Psoas muscle (tissue), 7 donors: ENCODE measurements at regions not wholly inside any gene's neighbourhood (a gene's known extent, or its start where the extent isn't known, plus 50 kb on each side); places are given as distances from the start of the nearest gene placed in this dataset.
"Not testable (repeated sequence)": the region's sequence is repeated elsewhere in the genome, so short reads cannot be mapped to it uniquely, and the experiment has no call there.

ENCODE experiments used
- ATAC-seq, 4 donors: fragments of 200-7000 bp; cut with Tn5 transposase; one replicate each; pipeline ENCODE4 v1.9.1; 2020; ENCODE audit warnings: moderate library complexity in 3 of 4, mild to moderate bottlenecking in 2 of 4
- DNase-seq, 2 donors: peaks; one replicate each; pipeline ENCODE4 v3.0.0-alpha.2; 2020
- H3K27ac ChIP-seq: fragments of 200-600 bp; one replicate; pipeline ENCODE4 v1.8.0; 2022
- H3K27me3 ChIP-seq, 3 donors: fragments of 200-600 bp in 1 of 3; one replicate each; pipeline versions ENCODE4 v1.6.1 to v1.8.0; 2013 to 2022; ENCODE audit warnings: low read length in 2 of 3, mild to moderate bottlenecking in 2 of 3, moderate library complexity in 1 of 3; ENCODE audit not compliant: insufficient read depth in 3 of 3
- H3K36me3 ChIP-seq, 2 donors: fragments of 200-600 bp in 1 of 2; one replicate each; pipeline versions ENCODE4 v1.6.1 to v1.8.0; 2013 to 2022; ENCODE audit warnings: low read depth in 1 of 2, mild to moderate bottlenecking in 1 of 2, moderate library complexity in 1 of 2; ENCODE audit not compliant: insufficient read depth in 1 of 2
- H3K4me1 ChIP-seq: fragments of 200-600 bp; one replicate; pipeline ENCODE4 v1.8.0; 2022
- H3K4me3 ChIP-seq: fragments of 200-600 bp; one replicate; pipeline ENCODE4 v1.8.0; 2022; ENCODE audit warnings: mild to moderate bottlenecking
- H3K9me3 ChIP-seq: fragments of 200-600 bp; one replicate; pipeline ENCODE4 v1.8.0; 2022
- WGBS, 3 donors: extraction: QIAGEN DNeasy Blood & Tissue Kit; methylation state at CpG; one replicate each; pipeline versions ENCODE4 v1.1.6 to v1.1.7; 2013; 5-methylcytosine and 5-hydroxymethylcytosine counted together
- intact Hi-C, 2 donors: fragments of 100-400 bp; cut with DNase I; formaldehyde crosslinking; loops; one replicate each; pipeline versions ENCODE4 v1.11.0 to v1.14.2; 2022
- TF ChIP-seq, protein P1 (sequence below): fragments of 200-600 bp; IDR thresholded peaks from one replicate; pipeline ENCODE4 v1.8.0; 2022; ENCODE audit warnings: antibody characterized with exemption
- donor health status: healthy with polysubstance abuse.
- donor health status: DM: no; HTN: no; CAD: no; lungs with moderate emphysema.
- donor health status: Bipolar disorder and iron deficiency.
- donor health status: healthy.
- donor health status: DM: yes; HTN: yes; CAD: no.
- donor health status: DM: no; HTN: no; CAD: no.
- donor health status: DM: yes; HTN: yes; CAD: no.

DNA sequence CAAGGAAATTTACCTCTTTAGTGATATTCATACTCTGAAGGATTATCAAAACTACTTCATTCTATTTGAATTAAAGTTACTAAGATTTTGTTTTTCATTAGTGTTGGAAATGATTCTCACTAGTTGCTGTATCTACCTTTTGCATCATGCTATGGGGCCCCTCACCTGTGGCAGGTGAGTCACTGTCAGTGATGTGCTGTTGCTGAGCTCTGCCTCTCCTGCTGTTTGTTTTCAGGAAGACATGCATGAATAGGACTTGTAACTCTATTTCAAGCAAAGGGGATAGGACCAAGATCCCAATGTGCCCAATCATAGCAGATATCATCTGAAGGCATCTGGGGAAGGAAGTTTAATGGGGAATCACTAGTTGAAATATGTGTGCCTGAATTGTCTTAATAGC is 57.4 kb upstream of the AGR3 start:
- peaks cover 0 to 6% (median 0%) of the 10 kb centered on the region in 3 donors for H3K27me3 ChIP-seq
- DNase-seq (no peak), ATAC-seq (no peak)
- H3K27ac ChIP-seq: no peak overlapping the region
- TF ChIP-seq, protein P1, sequence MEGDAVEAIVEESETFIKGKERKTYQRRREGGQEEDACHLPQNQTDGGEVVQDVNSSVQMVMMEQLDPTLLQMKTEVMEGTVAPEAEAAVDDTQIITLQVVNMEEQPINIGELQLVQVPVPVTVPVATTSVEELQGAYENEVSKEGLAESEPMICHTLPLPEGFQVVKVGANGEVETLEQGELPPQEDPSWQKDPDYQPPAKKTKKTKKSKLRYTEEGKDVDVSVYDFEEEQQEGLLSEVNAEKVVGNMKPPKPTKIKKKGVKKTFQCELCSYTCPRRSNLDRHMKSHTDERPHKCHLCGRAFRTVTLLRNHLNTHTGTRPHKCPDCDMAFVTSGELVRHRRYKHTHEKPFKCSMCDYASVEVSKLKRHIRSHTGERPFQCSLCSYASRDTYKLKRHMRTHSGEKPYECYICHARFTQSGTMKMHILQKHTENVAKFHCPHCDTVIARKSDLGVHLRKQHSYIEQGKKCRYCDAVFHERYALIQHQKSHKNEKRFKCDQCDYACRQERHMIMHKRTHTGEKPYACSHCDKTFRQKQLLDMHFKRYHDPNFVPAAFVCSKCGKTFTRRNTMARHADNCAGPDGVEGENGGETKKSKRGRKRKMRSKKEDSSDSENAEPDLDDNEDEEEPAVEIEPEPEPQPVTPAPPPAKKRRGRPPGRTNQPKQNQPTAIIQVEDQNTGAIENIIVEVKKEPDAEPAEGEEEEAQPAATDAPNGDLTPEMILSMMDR: no peak
- no peak overlapping the region for H3K4me3 ChIP-seq
- H3K9me3 ChIP-seq: no peaks in the 10 kb centered on the region
- no peaks in the 10 kb centered on the region for H3K36me3 ChIP-seq
- intact Hi-C loops: no loop called here
- H3K4me1 ChIP-seq: no peaks in the 10 kb centered on the region

DNA sequence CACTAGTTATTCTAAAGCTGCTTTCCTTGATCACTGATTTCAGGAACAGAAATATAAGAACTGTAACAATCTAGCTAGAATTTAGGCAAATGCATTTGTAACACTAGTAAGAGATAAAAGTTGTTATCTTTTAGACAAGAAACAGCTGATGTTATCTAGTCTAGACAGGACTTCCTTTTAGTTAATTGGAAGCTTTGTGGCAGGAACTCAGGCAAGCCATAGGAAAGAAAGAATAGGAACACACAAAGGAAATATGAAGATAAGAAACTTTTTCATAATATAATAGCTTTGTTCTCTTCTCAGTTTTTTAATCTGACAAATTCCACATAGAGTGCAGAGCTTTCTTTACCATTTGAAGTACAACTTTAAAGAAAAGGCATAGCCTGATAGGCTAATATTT is 59.0 kb upstream of the AGR3 start:
- intact Hi-C loops: no loop called here
- DNase-seq: no peak

DNA sequence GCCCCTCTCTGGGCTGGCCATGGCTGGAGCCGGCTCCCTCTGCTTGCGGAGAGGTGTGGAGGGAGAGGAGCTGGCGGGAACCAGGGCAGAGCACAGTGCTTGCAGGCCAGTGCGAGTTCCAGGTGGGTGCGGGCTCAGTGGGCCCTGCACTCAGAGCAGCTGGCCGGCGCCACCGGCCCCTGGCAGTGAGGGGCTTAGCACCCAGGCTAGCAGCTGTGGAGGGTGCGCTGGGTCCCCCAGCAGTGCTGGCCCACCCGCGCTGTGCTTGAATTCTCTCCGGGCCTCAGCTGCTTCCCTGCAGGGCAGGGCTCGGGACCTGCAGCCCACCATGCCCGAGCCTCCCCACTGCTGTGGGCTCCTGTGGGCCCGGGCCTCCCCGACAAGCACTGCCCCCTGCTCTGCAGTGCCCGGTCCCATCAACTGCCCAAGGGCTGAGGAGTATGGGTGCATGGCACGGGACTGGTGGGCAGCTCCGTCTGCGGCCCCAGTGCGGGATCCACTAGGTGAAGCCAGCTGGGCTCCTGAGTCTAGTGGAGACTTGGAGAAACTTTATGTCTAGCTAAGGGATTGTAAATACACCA is 61.2 kb upstream of the AGR3 start:
- H3K4me3 ChIP-seq: no peak overlapping the region
- no peak for DNase-seq
- TF ChIP-seq, protein P1: no peak

More for the DNA sequence above, 59.0 kb upstream of the AGR3 start:
- Histone ChIP-seq H3K4me1 (no peaks in the 10 kb centered on the region), H3K4me3 (no peak overlapping the region), H3K27me3 (peaks cover 0 to 6% (median 0%) of the 10 kb centered on the region in 3 donors), H3K9me3 (no peaks in the 10 kb centered on the region), H3K36me3 (no peaks in the 10 kb centered on the region), H3K27ac (no peak overlapping the region)
- TF ChIP-seq, protein P1: no peak
- ATAC-seq: no peak

DNA sequence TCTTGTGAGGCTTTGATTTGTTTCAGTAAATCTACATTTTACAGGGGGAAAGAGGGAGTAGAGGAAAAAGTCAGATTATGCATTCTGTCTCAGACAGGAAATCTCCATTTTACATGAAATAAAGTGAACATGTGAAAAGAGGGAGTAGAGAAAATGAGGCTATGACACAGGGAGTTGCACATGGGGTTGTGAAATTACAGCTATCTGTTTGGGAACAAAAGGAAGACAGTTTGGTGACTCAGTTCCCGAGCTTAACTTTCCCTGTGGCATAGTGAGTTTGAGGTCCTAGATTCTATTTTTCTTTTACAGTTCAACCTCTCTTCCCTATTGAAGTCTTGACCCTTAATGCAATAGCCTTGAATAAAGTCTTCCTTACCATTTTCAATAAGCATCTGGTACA is 63.2 kb upstream of the AGR3 start:
- DNase-seq (no peak), ATAC-seq (no peak)
- Histone ChIP-seq H3K4me1 (no peaks in the 10 kb centered on the region), H3K4me3 (no peak overlapping the region), H3K9me3 (no peaks in the 10 kb centered on the region), H3K27ac (no peak overlapping the region), H3K27me3 (no peaks in the 10 kb centered on the region), H3K36me3 (no peaks in the 10 kb centered on the region)
- WGBS, 3 donors: 76 to 90% (median 88%) methylated on average over 1 of the region's 1 CpG
- intact Hi-C loops: no loop called here
- TF ChIP-seq, protein P1: no peak

More for the DNA sequence above, 61.2 kb upstream of the AGR3 start:
- H3K36me3 ChIP-seq: no peaks in the 10 kb centered on the region
- H3K9me3 ChIP-seq: no peaks in the 10 kb centered on the region
- no peaks in the 10 kb centered on the region for H3K4me1 ChIP-seq
- intact Hi-C loops: no loop called here
- no peak overlapping the region for H3K27ac ChIP-seq
- H3K27me3 ChIP-seq: no peaks in the 10 kb centered on the region
- ATAC-seq: no peak
- 89 to 92% (median 91%) methylated on average over 21 of the region's 21 CpGs for WGBS, 3 donors

DNA sequence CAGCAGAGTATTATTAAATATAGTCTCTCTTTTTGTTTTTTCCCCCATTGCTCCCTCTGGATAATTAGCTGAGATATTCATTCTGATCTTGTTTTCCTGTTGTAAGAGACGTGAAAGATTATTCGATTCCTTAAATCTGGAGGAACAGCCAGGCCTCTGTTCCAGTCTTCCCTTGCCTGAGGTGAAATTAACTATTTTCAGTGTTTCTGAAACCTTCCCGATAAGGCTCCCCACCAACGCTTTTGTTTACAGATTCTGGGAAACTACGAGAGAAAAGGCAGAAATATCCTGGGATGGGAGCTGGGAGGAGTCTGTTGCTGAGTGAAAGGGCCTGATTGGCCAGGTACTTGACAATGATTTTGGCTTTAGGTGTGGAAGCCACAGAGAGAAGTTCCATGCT is 63.6 kb upstream of the AGR3 start:
- H3K9me3 ChIP-seq: no peaks in the 10 kb centered on the region
- no peaks in the 10 kb centered on the region for H3K27me3 ChIP-seq
- TF ChIP-seq, protein P1: no peak
- intact Hi-C loops: no loop called here
- no peaks in the 10 kb centered on the region for H3K36me3 ChIP-seq
- ATAC-seq (no peak), DNase-seq (no peak)
- WGBS, 3 donors: 89 to 94% (median 90%) methylated on average over 5 of the region's 5 CpGs
- no peaks in the 10 kb centered on the region for H3K4me1 ChIP-seq
- H3K4me3 ChIP-seq: no peak overlapping the region
- H3K27ac ChIP-seq: no peak overlapping the region

DNA sequence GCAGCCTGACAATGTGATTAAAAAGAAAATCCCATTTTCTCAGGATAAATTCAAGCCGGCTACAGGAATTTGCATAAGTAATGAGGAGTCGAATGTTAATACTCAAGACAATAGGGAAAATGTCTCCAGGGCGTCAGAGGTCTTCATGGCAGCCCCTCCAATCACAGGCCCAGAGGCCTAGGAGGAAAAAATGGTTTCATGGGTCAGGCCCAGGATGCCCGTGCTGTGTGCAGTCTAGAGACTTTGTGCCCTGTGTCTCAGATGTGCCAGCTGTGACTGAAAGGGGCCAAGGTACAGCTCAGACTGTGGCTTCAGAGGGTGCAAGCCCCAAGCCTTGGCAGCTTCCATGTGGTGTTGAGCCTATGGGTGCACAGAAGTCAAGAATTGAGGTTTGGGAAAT is 66.3 kb upstream of the AGR3 start:
- ATAC-seq, H3K4me3 ChIP-seq, H3K4me1 ChIP-seq, H3K27ac ChIP-seq, DNase-seq, H3K9me3 ChIP-seq, H3K27me3 ChIP-seq, H3K36me3 ChIP-seq, intact Hi-C loops: not testable (repeated sequence)
- 79 to 83% (median 82%) methylated on average over 4 of the region's 4 CpGs for WGBS, 3 donors
